Fibroblast of the aortic adventitia (primary cell): ENCODE measurements at regions not wholly inside any gene's neighbourhood (a gene's known extent, or its start where the extent isn't known, plus 50 kb on each side); places are given as distances from the start of the nearest gene placed in this dataset.

Source experiments
- DNase-seq: peaks from one replicate; pipeline ENCODE4 v3.0.0-alpha.2; 2010; ENCODE audit warnings: low read depth
- H3K4me3 ChIP-seq: 2 replicates; pipeline ENCODE4 v1.5.1; 2011; ENCODE audit warnings: low read depth, mild to moderate bottlenecking, control low read depth, low read length, moderate library complexity
- TF ChIP-seq, protein P1 (sequence below): IDR thresholded peaks from 2 replicates; pipeline ENCODE4 v1.5.1; 2011; ENCODE audit warnings: mild to moderate bottlenecking, low read length, control low read depth, inconsistent platforms; ENCODE audit not compliant: insufficient read depth

DNA sequence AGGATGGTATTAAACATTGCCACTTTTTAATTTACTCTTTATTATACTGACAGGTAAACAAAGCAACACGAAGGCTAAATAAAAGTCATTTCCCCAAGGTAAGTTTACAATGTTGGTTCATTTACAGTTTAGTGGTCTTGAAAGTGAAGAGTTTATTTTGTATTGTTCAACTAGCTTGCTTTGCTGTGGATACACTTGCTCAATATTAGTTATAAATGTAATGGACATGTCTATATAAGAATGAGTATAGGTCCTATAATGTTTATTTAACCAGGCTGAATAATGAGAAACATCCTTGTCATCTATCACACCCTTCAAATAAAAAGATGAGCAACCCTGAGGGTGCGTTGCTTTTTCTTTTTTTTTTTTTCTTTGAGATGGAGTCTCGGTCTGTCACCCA is 1129.4 kb downstream of the TSN start:
- no peak overlapping the region for H3K4me3 ChIP-seq
- no peak for DNase-seq
- TF ChIP-seq, protein P1, sequence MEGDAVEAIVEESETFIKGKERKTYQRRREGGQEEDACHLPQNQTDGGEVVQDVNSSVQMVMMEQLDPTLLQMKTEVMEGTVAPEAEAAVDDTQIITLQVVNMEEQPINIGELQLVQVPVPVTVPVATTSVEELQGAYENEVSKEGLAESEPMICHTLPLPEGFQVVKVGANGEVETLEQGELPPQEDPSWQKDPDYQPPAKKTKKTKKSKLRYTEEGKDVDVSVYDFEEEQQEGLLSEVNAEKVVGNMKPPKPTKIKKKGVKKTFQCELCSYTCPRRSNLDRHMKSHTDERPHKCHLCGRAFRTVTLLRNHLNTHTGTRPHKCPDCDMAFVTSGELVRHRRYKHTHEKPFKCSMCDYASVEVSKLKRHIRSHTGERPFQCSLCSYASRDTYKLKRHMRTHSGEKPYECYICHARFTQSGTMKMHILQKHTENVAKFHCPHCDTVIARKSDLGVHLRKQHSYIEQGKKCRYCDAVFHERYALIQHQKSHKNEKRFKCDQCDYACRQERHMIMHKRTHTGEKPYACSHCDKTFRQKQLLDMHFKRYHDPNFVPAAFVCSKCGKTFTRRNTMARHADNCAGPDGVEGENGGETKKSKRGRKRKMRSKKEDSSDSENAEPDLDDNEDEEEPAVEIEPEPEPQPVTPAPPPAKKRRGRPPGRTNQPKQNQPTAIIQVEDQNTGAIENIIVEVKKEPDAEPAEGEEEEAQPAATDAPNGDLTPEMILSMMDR, result no peak

DNA sequence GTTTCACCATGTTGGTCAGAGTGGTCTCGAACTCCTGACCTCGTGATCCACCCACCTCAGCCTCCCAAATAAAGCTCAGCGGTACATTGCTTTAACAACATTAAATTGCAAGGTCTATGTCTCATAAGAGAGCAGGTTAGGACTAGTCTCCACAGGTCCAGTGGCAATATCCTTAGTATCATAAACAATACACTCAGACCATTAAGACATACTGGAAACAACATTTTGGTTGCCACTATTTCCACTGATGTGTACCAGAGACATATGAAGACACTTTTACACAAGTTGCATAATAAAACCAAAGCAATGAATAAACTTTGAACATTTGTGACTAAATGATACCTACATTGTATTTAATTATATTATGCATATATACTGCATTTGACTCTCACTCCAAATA is 1130.0 kb downstream of the TSN start:
- no peak for DNase-seq
- H3K4me3 ChIP-seq, result no peak overlapping the region
- TF ChIP-seq, protein P1, result no peak

DNA sequence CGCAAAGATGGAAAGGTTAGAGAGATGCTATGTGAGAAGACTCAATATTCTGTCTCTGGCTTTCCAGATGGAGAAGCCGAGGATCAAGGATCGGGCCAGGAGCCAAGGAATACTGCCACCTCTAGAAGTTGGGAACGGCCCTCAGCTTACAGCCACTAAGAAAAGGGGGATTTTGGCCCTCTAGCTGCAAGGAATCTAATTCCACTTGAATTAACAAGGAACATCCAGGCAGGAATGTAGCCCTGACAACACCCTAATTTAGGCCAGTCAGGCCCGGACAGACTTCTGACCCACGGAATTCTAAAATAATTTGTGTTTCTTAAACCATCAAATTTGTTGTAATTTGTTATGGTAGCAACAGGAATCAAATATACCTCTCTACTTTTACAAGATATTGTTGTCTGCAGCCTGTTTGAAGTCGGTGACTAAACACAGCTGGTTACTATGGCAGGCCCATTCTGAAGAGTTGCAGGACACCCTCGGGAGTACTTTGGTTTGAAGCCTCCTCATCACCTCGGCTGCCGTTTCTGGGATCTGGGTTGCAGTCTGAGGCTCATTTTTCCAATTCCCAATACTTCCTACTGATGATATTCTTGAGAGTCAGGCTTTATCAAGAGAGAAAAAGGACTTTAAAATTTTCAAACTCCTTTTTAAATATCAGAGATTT is 1131.2 kb downstream of the TSN start:
- TF ChIP-seq, protein P1, result no peak
- no peak for DNase-seq
- H3K4me3 ChIP-seq, result no peak overlapping the region

DNA sequence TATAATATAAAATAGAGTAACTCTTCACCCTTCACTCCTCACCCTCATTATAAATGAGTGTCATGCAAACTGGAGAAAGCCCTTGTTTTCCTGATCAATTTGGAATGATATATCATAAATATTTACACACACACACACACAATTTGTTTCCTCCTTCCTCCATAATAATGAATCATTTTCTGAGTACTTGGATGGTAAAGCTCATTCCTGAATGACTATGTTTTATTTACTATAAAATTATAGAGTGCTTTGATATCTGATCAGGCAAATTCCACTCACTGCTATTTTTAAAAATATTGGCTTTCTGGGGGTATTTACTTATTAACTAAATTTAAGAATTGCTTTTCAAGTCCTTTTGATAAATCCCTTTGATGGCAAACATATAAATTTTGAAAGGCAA is 1125.5 kb upstream of the CNTNAP5 start:
- no peak overlapping the region for H3K4me3 ChIP-seq
- TF ChIP-seq, protein P1, result no peak
- DNase-seq, result no peak

DNA sequence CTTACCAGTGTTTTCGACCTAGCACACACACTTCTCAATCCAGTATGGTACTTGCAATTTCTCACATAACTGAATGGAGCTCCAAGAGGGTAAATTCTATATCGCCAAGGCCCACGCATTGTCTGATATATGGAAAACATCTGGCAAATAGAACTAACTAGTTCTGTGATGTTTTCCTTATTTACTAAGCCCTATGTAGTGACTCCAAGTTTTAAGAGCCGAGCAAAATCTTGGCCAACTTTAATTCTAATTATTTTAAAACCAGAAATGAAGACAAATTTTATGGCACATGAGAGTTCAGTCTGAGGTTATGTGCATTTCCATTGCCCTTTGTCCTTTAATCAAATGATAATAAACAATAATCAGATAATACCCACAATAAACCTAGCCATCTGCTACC is 1119.7 kb upstream of the CNTNAP5 start:
- no peak overlapping the region for H3K4me3 ChIP-seq
- TF ChIP-seq, protein P1, result no peak
- DNase-seq, result no peak

DNA sequence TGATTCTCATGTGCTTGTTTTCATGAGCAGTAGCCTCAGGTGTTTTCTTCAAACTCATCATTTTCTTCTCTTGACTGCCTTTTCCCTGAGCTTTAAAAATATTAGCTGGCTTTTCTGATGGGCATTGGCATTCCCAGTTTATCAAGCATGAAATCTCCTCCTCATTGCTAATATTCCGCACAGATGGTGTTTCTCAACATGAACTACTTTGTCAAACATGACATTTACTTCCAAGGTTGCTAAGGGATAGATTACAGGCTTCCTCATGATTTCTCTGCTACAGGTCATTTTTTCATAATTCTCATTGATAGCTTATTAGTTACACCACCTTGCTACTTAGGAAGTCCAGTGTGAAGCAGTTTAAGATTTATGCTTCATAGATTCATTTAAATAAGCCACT is 1116.9 kb upstream of the CNTNAP5 start:
- DNase-seq, result no peak
- TF ChIP-seq, protein P1, result no peak
- H3K4me3 ChIP-seq, result no peak overlapping the region

DNA sequence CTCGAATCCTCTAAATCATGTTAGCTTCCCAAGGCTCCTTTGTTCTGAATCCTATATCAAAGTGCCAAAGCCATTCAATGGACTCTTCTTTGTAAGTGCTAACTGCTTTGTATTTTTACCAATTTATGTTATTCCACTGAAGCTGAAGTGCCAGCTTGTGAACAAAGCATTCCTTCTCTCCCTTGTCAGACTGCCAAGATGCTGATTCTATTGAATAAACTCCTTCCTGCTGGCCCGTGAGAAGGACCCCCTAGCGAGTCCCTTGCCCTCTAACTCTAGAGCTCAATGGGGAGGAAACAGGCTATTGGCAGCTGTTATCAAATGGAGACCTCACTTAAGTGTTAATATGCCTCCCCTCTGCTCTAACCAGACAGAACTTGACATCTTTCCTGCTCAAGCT is 1097.9 kb upstream of the CNTNAP5 start:
- no peak for DNase-seq
- TF ChIP-seq, protein P1, result no peak
- no peak overlapping the region for H3K4me3 ChIP-seq
